CD4-positive, alpha-beta T cell treated with Interferon alpha-2 for 1 hour (primary cell): ENCODE measurements at regions not wholly inside any gene's neighbourhood (a gene's known extent, or its start where the extent isn't known, plus 50 kb on each side); places are given as distances from the start of the nearest gene placed in this dataset.

Source experiments
- DNase-seq, 2 donors: peaks; one replicate each; pipeline ENCODE4 v3.0.0-alpha.2; 2020 to 2022

- no peak for DNase-seq
Measured at GRCh38 chr20:22430154-22430745, 154.1 kb downstream of the FOXA2 start.

- no peak for DNase-seq
Measured at GRCh38 chr20:22429175-22430153, 154.9 kb downstream of the FOXA2 start.

GRCh38 chr20:22428051-22428450, 156.3 kb downstream of the FOXA2 start:
- DNase-seq: no peak

GRCh38 chr20:22426772-22427171, 157.6 kb downstream of the FOXA2 start:
- DNase-seq: no peak

GRCh38 chr20:22425344-22426295, 158.8 kb downstream of the FOXA2 start:
- DNase-seq: no peak

GRCh38 chr20:22423190-22423832, 161.1 kb downstream of the FOXA2 start:
- DNase-seq: no peak

- no peak for DNase-seq
Measured at GRCh38 chr20:22420116-22420598, 164.2 kb downstream of the FOXA2 start.

- no peak for DNase-seq
Measured at GRCh38 chr20:22418738-22419137, 165.6 kb downstream of the FOXA2 start.

- DNase-seq: no peak
Measured at GRCh38 chr20:22414305-22414742, 170.0 kb downstream of the FOXA2 start.

GRCh38 chr20:22412977-22413868, 171.1 kb downstream of the FOXA2 start:
- no peak for DNase-seq

GRCh38 chr20:22411627-22412450, 172.5 kb downstream of the FOXA2 start:
- DNase-seq: no peak

GRCh38 chr20:22411286-22411626, 173.1 kb downstream of the FOXA2 start:
- no peak for DNase-seq

- no peak for DNase-seq
Measured at GRCh38 chr20:22410556-22411130, 173.7 kb downstream of the FOXA2 start.

- no peak for DNase-seq
Measured at GRCh38 chr20:22408521-22409402, 175.6 kb downstream of the FOXA2 start.

GRCh38 chr20:22407237-22408193, 176.9 kb downstream of the FOXA2 start:
- DNase-seq: no peak

GRCh38 chr20:22404419-22405170, 179.8 kb downstream of the FOXA2 start:
- DNase-seq: no peak
